ENCODE measurements at regions not wholly inside any gene's neighbourhood (a gene's known extent, or its start where the extent isn't known, plus 50 kb on each side); places are given as distances from the start of the nearest gene placed in this dataset.
"Not testable (repeated sequence)": the region's sequence is repeated elsewhere in the genome, so short reads cannot be mapped to it uniquely, and the experiment has no call there.

- TF ChIP-seq CTCF (conservative IDR thresholded peaks at IDR 0.05 in 1 of 2, IDR thresholded peaks at IDR 0.05 in 1 of 2; ENCODE audit: low read depth in 1 of 2, low read length in 2 of 2); EZH2 (IDR thresholded peaks at IDR 0.05; ENCODE audit: low read length, missing control alignments): not testable (repeated sequence)
Observed at GRCh38 chr2:216750750-216751149, 55.4 kb upstream of the IGFBP5 start.

Measured in fibroblast of lung (primary cell).